ENCODE measurements at regions not wholly inside any gene's neighbourhood (a gene's known extent, or its start where the extent isn't known, plus 50 kb on each side); places are given as distances from the start of the nearest gene placed in this dataset.

DNA sequence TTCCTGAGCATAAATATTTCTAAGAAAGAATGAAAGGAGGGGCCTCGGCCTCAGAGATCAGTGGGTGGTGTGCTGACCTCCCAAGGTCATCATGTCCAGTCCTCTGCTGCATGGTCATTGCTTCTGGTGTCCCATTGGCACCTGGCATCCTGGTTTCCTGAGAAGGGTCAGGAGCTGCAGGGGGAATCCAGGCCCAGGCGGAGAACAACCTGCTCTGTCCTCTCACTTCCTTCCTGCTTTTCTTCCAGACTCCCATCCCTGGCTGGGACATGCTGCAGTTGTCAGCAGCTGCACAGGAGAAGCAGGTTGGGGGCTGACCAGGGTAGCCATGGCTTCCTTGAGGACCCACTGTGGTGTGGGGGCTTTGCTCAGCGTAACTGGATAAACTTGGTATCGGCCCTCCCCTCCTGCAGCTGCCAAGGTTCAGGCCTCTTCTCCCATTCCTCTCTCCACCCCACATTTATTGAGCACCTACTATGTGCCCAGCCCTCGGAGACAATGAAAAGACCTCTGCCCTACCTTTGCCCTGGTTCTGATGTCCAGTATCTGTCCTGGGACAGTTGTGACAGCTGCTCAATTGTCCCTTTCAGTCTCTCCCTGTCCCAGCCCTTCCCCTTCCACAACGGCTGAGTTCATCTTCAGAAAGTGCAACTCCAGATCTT is 155.2 kb downstream of the CEBPB start:
- no peak for TF ChIP-seq POLR2AphosphoS5 (IDR thresholded peaks at IDR 0.05; ENCODE audit: low read depth, low read length)
- no peak for TF ChIP-seq POLR2A (IDR thresholded peaks at IDR 0.05; ENCODE audit: low read depth, low read length)

Measured in GM12892 (cell line).